ENCODE measurements at regions not wholly inside any gene's neighbourhood (a gene's known extent, or its start where the extent isn't known, plus 50 kb on each side); places are given as distances from the start of the nearest gene placed in this dataset.

GRCh38 chr4:32031026-32031425 lies 1310.9 kb downstream of the PCDH7 start:
- Histone ChIP-seq H3K27me3 (ENCODE audit: insufficient read depth, low read length) (no peaks in the 10 kb centered on the region), H4K8ac (replicated peaks; ENCODE audit: insufficient read length, low read depth, low read length) (no peak overlapping the region), H3K14ac (ENCODE audit: insufficient read depth, low read length) (no peak overlapping the region), H3K79me2 (ENCODE audit: insufficient read depth, low read length) (no peaks in the 10 kb centered on the region), H3K56ac (ENCODE audit: insufficient read length, low read depth, low read length) (no peak overlapping the region), H3K4me2 (ENCODE audit: insufficient read depth, insufficient read length, low read length) (no peak overlapping the region), H2BK5ac (ENCODE audit: insufficient read length, low read length) (no peak overlapping the region), H3T11ph (ENCODE audit: low read length) (no peak overlapping the region), H4K20me1 (ENCODE audit: control insufficient read depth, insufficient read depth, insufficient read length) (no peaks in the 10 kb centered on the region), H2BK12ac (ENCODE audit: insufficient read length, low read depth, low read length) (no peak overlapping the region), H3K9me3 (ENCODE audit: control insufficient read depth, low read depth, low read length) (no peaks in the 10 kb centered on the region), H4K5ac (ENCODE audit: insufficient read length, low read depth, low read length) (no peak overlapping the region), H3K79me1 (ENCODE audit: insufficient read depth, low read depth, low read length, poor library complexity, severe bottlenecking) (no peaks in the 10 kb centered on the region), H3K4me1 (ENCODE audit: insufficient read depth, low read length) (no peaks in the 10 kb centered on the region), H2BK15ac (ENCODE audit: low read depth, low read length) (no peak overlapping the region), H3K9ac (ENCODE audit: extremely low read depth, insufficient read length, low read length) (no peak overlapping the region), H4K91ac (ENCODE audit: insufficient read length, low read depth, low read length) (no peak overlapping the region), H2AK5ac (ENCODE audit: insufficient read length, low read length) (no peak overlapping the region), H3K18ac (ENCODE audit: insufficient read length, low read depth, low read length) (no peak overlapping the region), H3K23ac (ENCODE audit: insufficient read length, low read depth, low read length) (no peak overlapping the region), H2AFZ (ENCODE audit: low read length) (no peak overlapping the region), H2BK120ac (ENCODE audit: low read depth, low read length, poor library complexity, severe bottlenecking) (no peak overlapping the region), H3K23me2 (ENCODE audit: insufficient read length, low read depth, low read length, poor library complexity, severe bottlenecking) (no peaks in the 10 kb centered on the region), H3K4ac (ENCODE audit: low read depth, low read length) (no peak overlapping the region), H3K27ac (ENCODE audit: insufficient read length, low read depth, low read length) (no peak overlapping the region), H2BK20ac (ENCODE audit: low read depth, low read length, poor library complexity, severe bottlenecking) (no peak overlapping the region)
- no peak for TF ChIP-seq CTCF (conservative IDR thresholded peaks at IDR 0.05)
- no CpG with 5 or more reads among the region's 2 CpGs for WGBS (ENCODE audit: extremely low coverage, insufficient read length, low lambda C conversion rate)
- H3K4me1 Mint-ChIP-seq, result peaks cover 0 to 7% of the 10 kb centered on the region in 2 experiments; a peak in 2 of 4 replicates
- no peak overlapping the region for H3K4me3 Mint-ChIP-seq
- H3K27ac Mint-ChIP-seq, result no peak overlapping the region
- no peaks in the 10 kb centered on the region for H3K27me3 Mint-ChIP-seq (ENCODE audit: low read depth)
- no peak for DNase-seq
- peaks cover 0 to under 1% (median 0%) of the 10 kb centered on the region in 3 experiments; a peak in 1 of 7 replicates for H3K36me3 Mint-ChIP-seq (ENCODE audit: insufficient read depth in 1 of 3, low read depth in 3 of 3)
- no peaks in the 10 kb centered on the region; a peak in 2 of 5 replicates for H3K9me3 Mint-ChIP-seq

Measured in H9 (cell line).